ENCODE measurements at regions not wholly inside any gene's neighbourhood (a gene's known extent, or its start where the extent isn't known, plus 50 kb on each side); places are given as distances from the start of the nearest gene placed in this dataset.

- TF ChIP-seq POLR2AphosphoS5 (IDR thresholded peaks at IDR 0.05) = no peak
- no peak for TF ChIP-seq CTCF (IDR thresholded peaks at IDR 0.05)
These were observed 96.5 kb upstream of the BEND4 start for GRCh38 chr4:42248972-42249371.
